ENCODE measurements at regions not wholly inside any gene's neighbourhood (a gene's known extent, or its start where the extent isn't known, plus 50 kb on each side); places are given as distances from the start of the nearest gene placed in this dataset.
"Not testable (repeated sequence)": the region's sequence is repeated elsewhere in the genome, so short reads cannot be mapped to it uniquely, and the experiment has no call there.

- Histone ChIP-seq H3K27me3 (ENCODE audit: insufficient read depth, low read length) (no peaks in the 10 kb centered on the region), H3K4me1 (ENCODE audit: insufficient read depth, low read length) (peaks cover 10% of the 10 kb centered on the region), H2AFZ (ENCODE audit: low read depth, low read length) (no peak overlapping the region), H3K9me3 (ENCODE audit: low read length) (no peaks in the 10 kb centered on the region), H3K36me3 (ENCODE audit: insufficient read depth, low read length) (no peaks in the 10 kb centered on the region), H3K4me3 (ENCODE audit: low read length) (no peak overlapping the region)
These were observed 515.3 kb upstream of the NR5A2 start for GRCh38 chr1:199512037-199512710.

GRCh38 chr1:199515261-199515660 is 512.2 kb upstream of the NR5A2 start:
- Histone ChIP-seq H2AFZ (ENCODE audit: low read depth, low read length) (no peak overlapping the region), H3K36me3 (ENCODE audit: insufficient read depth, low read length) (no peaks in the 10 kb centered on the region), H3K4me1 (ENCODE audit: insufficient read depth, low read length) (peaks cover 4% of the 10 kb centered on the region), H3K27me3 (ENCODE audit: insufficient read depth, low read length) (no peaks in the 10 kb centered on the region), H3K9me3 (ENCODE audit: low read length) (no peaks in the 10 kb centered on the region), H3K4me3 (ENCODE audit: low read length) (no peak overlapping the region)

GRCh38 chr1:199522338-199522737 is 505.2 kb upstream of the NR5A2 start:
- no peak overlapping the region for H2AFZ ChIP-seq (ENCODE audit: low read depth, low read length)
- H3K36me3 ChIP-seq (ENCODE audit: insufficient read depth, low read length) = no peaks in the 10 kb centered on the region

GRCh38 chr1:199522936-199523335 is 504.6 kb upstream of the NR5A2 start:
- Histone ChIP-seq H3K9me3 (ENCODE audit: low read length) (no peaks in the 10 kb centered on the region), H3K36me3 (ENCODE audit: insufficient read depth, low read length) (no peaks in the 10 kb centered on the region), H3K4me3 (ENCODE audit: low read length) (no peak overlapping the region), H3K4me1 (ENCODE audit: insufficient read depth, low read length) (no peaks in the 10 kb centered on the region), H2AFZ (ENCODE audit: low read depth, low read length) (no peak overlapping the region), H3K27me3 (ENCODE audit: insufficient read depth, low read length) (no peaks in the 10 kb centered on the region)

More at GRCh38 chr1:199522338-199522737, 505.2 kb upstream of the NR5A2 start:
- H3K4me1 ChIP-seq (ENCODE audit: insufficient read depth, low read length) = no peaks in the 10 kb centered on the region
- no peaks in the 10 kb centered on the region for H3K9me3 ChIP-seq (ENCODE audit: low read length)
- H3K27me3 ChIP-seq (ENCODE audit: insufficient read depth, low read length) = no peaks in the 10 kb centered on the region
- no peak overlapping the region for H3K4me3 ChIP-seq (ENCODE audit: low read length)

- H2AFZ ChIP-seq (ENCODE audit: low read depth, low read length) = no peak overlapping the region
- peaks cover 3% of the 10 kb centered on the region for H3K9me3 ChIP-seq (ENCODE audit: low read length)
- H3K4me3 ChIP-seq (ENCODE audit: low read length) = no peak overlapping the region
- H3K36me3 ChIP-seq (ENCODE audit: insufficient read depth, low read length) = no peaks in the 10 kb centered on the region
- H3K27me3 ChIP-seq (ENCODE audit: insufficient read depth, low read length) = no peaks in the 10 kb centered on the region
- H3K4me1 ChIP-seq (ENCODE audit: insufficient read depth, low read length) = peaks cover 2% of the 10 kb centered on the region
These were observed 498.2 kb upstream of the NR5A2 start for GRCh38 chr1:199529324-199529723.

GRCh38 chr1:199533361-199533760 is 494.1 kb upstream of the NR5A2 start:
- not testable (repeated sequence) for H3K27me3 ChIP-seq (ENCODE audit: insufficient read depth, low read length); H3K36me3 ChIP-seq (ENCODE audit: insufficient read depth, low read length); H3K4me3 ChIP-seq (ENCODE audit: low read length); H3K4me1 ChIP-seq (ENCODE audit: insufficient read depth, low read length); H2AFZ ChIP-seq (ENCODE audit: low read depth, low read length); H3K9me3 ChIP-seq (ENCODE audit: low read length)

- Histone ChIP-seq H3K4me3 (ENCODE audit: low read length) (no peak overlapping the region), H3K36me3 (ENCODE audit: insufficient read depth, low read length) (no peaks in the 10 kb centered on the region), H3K27me3 (ENCODE audit: insufficient read depth, low read length) (no peaks in the 10 kb centered on the region), H2AFZ (ENCODE audit: low read depth, low read length) (no peak overlapping the region), H3K9me3 (ENCODE audit: low read length) (no peaks in the 10 kb centered on the region), H3K4me1 (ENCODE audit: insufficient read depth, low read length) (no peaks in the 10 kb centered on the region)
These were observed 481.7 kb upstream of the NR5A2 start for GRCh38 chr1:199545780-199546179.

- Histone ChIP-seq H3K9me3 (ENCODE audit: low read length) (no peaks in the 10 kb centered on the region), H3K4me3 (ENCODE audit: low read length) (no peak overlapping the region), H3K36me3 (ENCODE audit: insufficient read depth, low read length) (no peaks in the 10 kb centered on the region), H3K4me1 (ENCODE audit: insufficient read depth, low read length) (no peaks in the 10 kb centered on the region), H2AFZ (ENCODE audit: low read depth, low read length) (no peak overlapping the region), H3K27me3 (ENCODE audit: insufficient read depth, low read length) (no peaks in the 10 kb centered on the region)
These were observed 481.2 kb upstream of the NR5A2 start for GRCh38 chr1:199546323-199546722.

- no peaks in the 10 kb centered on the region for H3K36me3 ChIP-seq (ENCODE audit: insufficient read depth, low read length)
- no peak overlapping the region for H3K4me3 ChIP-seq (ENCODE audit: low read length)
- H3K27me3 ChIP-seq (ENCODE audit: insufficient read depth, low read length) = no peaks in the 10 kb centered on the region
- H3K4me1 ChIP-seq (ENCODE audit: insufficient read depth, low read length) = no peaks in the 10 kb centered on the region
- H2AFZ ChIP-seq (ENCODE audit: low read depth, low read length) = no peak overlapping the region
- H3K9me3 ChIP-seq (ENCODE audit: low read length) = no peaks in the 10 kb centered on the region
These were observed 478.1 kb upstream of the NR5A2 start for GRCh38 chr1:199549421-199549820.

GRCh38 chr1:199550199-199551065 is 477.1 kb upstream of the NR5A2 start:
- H3K4me1 ChIP-seq (ENCODE audit: insufficient read depth, low read length) = no peaks in the 10 kb centered on the region
- no peak overlapping the region for H2AFZ ChIP-seq (ENCODE audit: low read depth, low read length)
- no peaks in the 10 kb centered on the region for H3K27me3 ChIP-seq (ENCODE audit: insufficient read depth, low read length)
- H3K4me3 ChIP-seq (ENCODE audit: low read length) = no peak overlapping the region
- no peaks in the 10 kb centered on the region for H3K36me3 ChIP-seq (ENCODE audit: insufficient read depth, low read length)
- H3K9me3 ChIP-seq (ENCODE audit: low read length) = no peaks in the 10 kb centered on the region

GRCh38 chr1:199551967-199552565 is 475.4 kb upstream of the NR5A2 start:
- Histone ChIP-seq H3K36me3 (ENCODE audit: insufficient read depth, low read length) (no peaks in the 10 kb centered on the region), H3K4me3 (ENCODE audit: low read length) (no peak overlapping the region), H3K27me3 (ENCODE audit: insufficient read depth, low read length) (no peaks in the 10 kb centered on the region), H3K9me3 (ENCODE audit: low read length) (no peaks in the 10 kb centered on the region), H2AFZ (ENCODE audit: low read depth, low read length) (no peak overlapping the region), H3K4me1 (ENCODE audit: insufficient read depth, low read length) (no peaks in the 10 kb centered on the region)

GRCh38 chr1:199553104-199553503 is 474.4 kb upstream of the NR5A2 start:
- Histone ChIP-seq H3K9me3 (ENCODE audit: low read length) (no peaks in the 10 kb centered on the region), H3K27me3 (ENCODE audit: insufficient read depth, low read length) (no peaks in the 10 kb centered on the region), H3K4me1 (ENCODE audit: insufficient read depth, low read length) (no peaks in the 10 kb centered on the region), H2AFZ (ENCODE audit: low read depth, low read length) (no peak overlapping the region), H3K36me3 (ENCODE audit: insufficient read depth, low read length) (no peaks in the 10 kb centered on the region), H3K4me3 (ENCODE audit: low read length) (no peak overlapping the region)

- H3K4me1 ChIP-seq (ENCODE audit: insufficient read depth, low read length) = no peaks in the 10 kb centered on the region
- H3K36me3 ChIP-seq (ENCODE audit: insufficient read depth, low read length) = no peaks in the 10 kb centered on the region
- H2AFZ ChIP-seq (ENCODE audit: low read depth, low read length) = no peak overlapping the region
- no peak overlapping the region for H3K4me3 ChIP-seq (ENCODE audit: low read length)
- no peaks in the 10 kb centered on the region for H3K27me3 ChIP-seq (ENCODE audit: insufficient read depth, low read length)
- no peaks in the 10 kb centered on the region for H3K9me3 ChIP-seq (ENCODE audit: low read length)
These were observed 466.2 kb upstream of the NR5A2 start for GRCh38 chr1:199561334-199561733.

Data from neuron (in vitro differentiated cells).